ENCODE measurements at regions not wholly inside any gene's neighbourhood (a gene's known extent, or its start where the extent isn't known, plus 50 kb on each side); places are given as distances from the start of the nearest gene placed in this dataset.

DNA sequence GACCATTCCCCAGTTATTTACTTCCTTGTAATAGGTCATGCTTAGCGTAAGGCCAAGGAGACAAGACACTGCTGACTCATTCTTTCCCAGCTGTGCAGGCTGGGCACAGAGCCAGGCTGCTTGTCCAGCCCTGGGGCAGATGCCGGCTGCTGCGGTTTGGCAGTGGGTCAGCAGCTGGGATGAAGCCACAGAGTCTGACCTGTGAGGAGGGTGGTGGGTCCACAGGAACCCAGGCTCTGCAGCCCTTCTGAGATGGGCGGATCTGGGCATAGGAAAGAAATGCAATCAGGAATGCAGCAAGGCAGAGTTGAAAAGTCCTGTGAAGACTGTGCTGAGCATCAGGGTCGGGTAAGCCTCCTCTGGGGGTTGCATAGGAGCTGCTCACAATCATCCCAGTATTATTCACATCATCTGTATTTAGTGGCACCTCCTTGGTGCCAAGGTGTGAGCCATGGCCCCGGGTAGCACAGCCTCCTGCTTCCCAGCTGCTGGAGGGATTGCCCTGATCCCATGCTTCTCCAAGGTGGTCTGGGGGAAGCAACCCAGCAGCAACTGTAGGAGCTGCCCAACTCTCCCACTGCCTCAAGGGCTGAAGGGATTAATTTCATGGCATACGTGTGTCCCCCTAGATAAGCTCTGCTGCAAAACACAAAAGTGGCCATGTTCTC, 139.0 kb downstream of the DDX1 start:
- H3K4me3 ChIP-seq (ENCODE audit: low read length), result no peak overlapping the region
- no peak overlapping the region for H3K9ac ChIP-seq (ENCODE audit: low read depth, low read length)
- H3K36me3 ChIP-seq (ENCODE audit: insufficient read depth, low read length), result no peaks in the 10 kb centered on the region
- H3K27me3 ChIP-seq (ENCODE audit: insufficient read depth, low read length), result no peaks in the 10 kb centered on the region
- peaks cover 20% of the 10 kb centered on the region; the same call in 1 of the 2 replicates for H3K4me1 ChIP-seq (ENCODE audit: insufficient read depth, low read length)
- 81% methylated on average over 7 of the region's 7 CpGs for WGBS
- no peak overlapping the region for H3K27ac ChIP-seq (ENCODE audit: low read depth, low read length)
- H3K9me3 ChIP-seq (ENCODE audit: insufficient read depth, low read depth, low read length), result no peaks in the 10 kb centered on the region

GRCh38 chr2:15731213-15731888, 139.7 kb downstream of the DDX1 start:
- H3K4me1 ChIP-seq (ENCODE audit: insufficient read depth, low read length), result peaks cover 20% of the 10 kb centered on the region; the same call in 1 of the 2 replicates
- no peaks in the 10 kb centered on the region for H3K9me3 ChIP-seq (ENCODE audit: insufficient read depth, low read depth, low read length)
- no peak overlapping the region for H3K9ac ChIP-seq (ENCODE audit: low read depth, low read length)
- no peaks in the 10 kb centered on the region for H3K27me3 ChIP-seq (ENCODE audit: insufficient read depth, low read length)
- H3K4me3 ChIP-seq (ENCODE audit: low read length), result no peak overlapping the region
- no peaks in the 10 kb centered on the region for H3K36me3 ChIP-seq (ENCODE audit: insufficient read depth, low read length)
- no peak overlapping the region for H3K27ac ChIP-seq (ENCODE audit: low read depth, low read length)
- 93% methylated on average over 7 of the region's 7 CpGs for WGBS

DNA sequence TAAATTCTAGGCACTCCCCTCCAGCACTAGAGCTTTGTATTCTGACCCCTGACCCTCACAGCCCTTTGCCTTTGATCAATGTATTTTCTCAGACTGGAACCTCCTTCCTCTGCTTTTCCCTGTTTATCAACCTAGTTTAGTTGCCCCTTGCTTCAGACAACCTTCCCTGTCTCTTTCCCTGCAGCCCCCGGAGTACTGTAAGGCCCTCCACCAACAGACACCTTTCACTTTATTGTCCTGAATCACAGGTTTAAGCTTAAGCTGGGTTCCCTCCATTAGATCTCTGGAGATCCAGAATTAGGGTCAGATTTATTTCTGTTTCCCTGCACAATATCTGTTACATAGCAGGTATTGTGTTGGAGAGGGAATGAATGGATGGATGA, 140.2 kb downstream of the DDX1 start:
- Histone ChIP-seq H3K4me3 (ENCODE audit: low read length) (no peak overlapping the region), H3K9ac (ENCODE audit: low read depth, low read length) (no peak overlapping the region), H3K36me3 (ENCODE audit: insufficient read depth, low read length) (no peaks in the 10 kb centered on the region), H3K27me3 (ENCODE audit: insufficient read depth, low read length) (no peaks in the 10 kb centered on the region), H3K4me1 (ENCODE audit: insufficient read depth, low read length) (peaks cover 20% of the 10 kb centered on the region; the same call in 1 of the 2 replicates), H3K9me3 (ENCODE audit: insufficient read depth, low read depth, low read length) (no peaks in the 10 kb centered on the region), H3K27ac (ENCODE audit: low read depth, low read length) (no peak overlapping the region)
- 81% methylated on average over 1 of the region's 1 CpG for WGBS

DNA sequence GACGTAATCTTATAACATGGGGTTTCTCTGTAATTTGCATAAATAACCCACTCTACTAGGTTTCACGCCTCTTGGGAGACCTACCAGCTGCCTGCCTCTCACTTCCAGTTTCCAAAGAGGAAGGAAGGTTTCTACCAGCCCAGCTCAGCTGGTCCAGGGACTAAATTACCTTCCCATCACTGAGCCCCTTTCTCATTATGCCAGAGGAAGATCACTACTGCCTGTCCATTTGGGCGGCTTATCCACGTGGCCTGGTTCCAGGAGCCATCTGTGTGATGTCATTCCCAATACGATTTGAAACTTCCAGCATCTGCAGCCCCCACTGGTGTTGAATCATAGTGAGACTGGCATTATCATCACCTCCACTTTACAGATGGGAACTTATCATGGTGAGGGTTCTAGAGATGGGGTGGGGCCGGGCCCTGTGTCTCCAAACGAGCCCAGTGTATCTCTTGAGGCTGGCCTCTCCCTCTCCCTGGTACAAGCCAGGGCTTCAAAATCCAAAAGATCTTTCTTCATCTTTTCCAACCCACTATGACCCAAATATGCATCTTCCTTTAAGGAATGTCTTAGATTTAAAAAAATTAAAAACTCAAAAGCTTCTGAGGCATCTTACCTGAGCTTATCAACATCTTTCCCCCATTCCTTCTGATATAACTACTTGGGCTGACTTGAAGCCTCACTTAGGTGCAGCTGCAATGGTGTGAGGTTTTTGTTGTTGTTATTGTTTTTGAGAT, 140.8 kb downstream of the DDX1 start:
- Histone ChIP-seq H3K27ac (ENCODE audit: low read depth, low read length) (no peak overlapping the region), H3K36me3 (ENCODE audit: insufficient read depth, low read length) (no peaks in the 10 kb centered on the region), H3K4me3 (ENCODE audit: low read length) (no peak overlapping the region), H3K4me1 (ENCODE audit: insufficient read depth, low read length) (peaks cover 20% of the 10 kb centered on the region; the same call in 1 of the 2 replicates), H3K9ac (ENCODE audit: low read depth, low read length) (no peak overlapping the region), H3K27me3 (ENCODE audit: insufficient read depth, low read length) (no peaks in the 10 kb centered on the region), H3K9me3 (ENCODE audit: insufficient read depth, low read depth, low read length) (no peaks in the 10 kb centered on the region)
- 94% methylated on average over 7 of the region's 7 CpGs for WGBS

DNA sequence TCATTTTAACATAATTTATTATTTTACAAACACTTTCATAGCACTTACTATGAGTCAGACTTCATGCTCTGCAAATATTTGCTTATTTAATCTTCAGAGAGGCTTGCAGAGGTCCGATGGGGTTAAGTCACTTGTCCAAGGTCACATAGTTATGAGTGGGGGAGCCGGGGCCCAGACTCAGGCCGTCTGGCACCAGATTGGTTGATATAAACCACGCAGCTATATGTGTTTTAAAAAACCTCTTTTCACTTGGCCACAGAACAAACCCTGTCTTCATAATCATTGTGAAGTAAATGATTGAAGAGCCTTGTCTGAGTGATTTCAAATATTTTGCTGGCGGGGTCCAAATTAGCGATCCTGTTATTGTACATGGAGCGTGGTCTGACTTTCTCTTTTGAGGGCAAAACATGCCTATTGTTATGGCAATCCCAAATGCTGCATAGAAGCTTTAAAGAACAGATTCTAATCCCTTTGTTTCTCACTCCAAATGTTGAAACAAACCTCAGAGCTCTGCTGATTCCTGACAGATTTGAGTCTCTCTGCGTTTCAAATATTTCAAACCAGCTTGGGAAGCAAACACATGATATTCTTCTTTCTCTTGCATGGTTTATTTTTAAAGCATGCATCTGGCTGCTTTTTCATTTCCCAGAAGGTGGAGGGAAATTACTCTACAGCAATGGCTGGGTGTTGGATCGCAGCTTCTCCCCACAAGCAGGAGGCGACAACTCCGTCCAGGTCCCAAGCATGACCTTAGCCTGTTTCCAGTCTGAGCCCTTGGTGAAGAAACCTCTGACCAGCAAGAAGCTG, 142.4 kb downstream of the DDX1 start:
- Histone ChIP-seq H3K36me3 (ENCODE audit: insufficient read depth, low read length) (no peaks in the 10 kb centered on the region), H3K4me1 (ENCODE audit: insufficient read depth, low read length) (peaks cover 17% of the 10 kb centered on the region; the same call in 1 of the 2 replicates)
- WGBS, result 82% methylated on average over 10 of the region's 11 CpGs

DNA sequence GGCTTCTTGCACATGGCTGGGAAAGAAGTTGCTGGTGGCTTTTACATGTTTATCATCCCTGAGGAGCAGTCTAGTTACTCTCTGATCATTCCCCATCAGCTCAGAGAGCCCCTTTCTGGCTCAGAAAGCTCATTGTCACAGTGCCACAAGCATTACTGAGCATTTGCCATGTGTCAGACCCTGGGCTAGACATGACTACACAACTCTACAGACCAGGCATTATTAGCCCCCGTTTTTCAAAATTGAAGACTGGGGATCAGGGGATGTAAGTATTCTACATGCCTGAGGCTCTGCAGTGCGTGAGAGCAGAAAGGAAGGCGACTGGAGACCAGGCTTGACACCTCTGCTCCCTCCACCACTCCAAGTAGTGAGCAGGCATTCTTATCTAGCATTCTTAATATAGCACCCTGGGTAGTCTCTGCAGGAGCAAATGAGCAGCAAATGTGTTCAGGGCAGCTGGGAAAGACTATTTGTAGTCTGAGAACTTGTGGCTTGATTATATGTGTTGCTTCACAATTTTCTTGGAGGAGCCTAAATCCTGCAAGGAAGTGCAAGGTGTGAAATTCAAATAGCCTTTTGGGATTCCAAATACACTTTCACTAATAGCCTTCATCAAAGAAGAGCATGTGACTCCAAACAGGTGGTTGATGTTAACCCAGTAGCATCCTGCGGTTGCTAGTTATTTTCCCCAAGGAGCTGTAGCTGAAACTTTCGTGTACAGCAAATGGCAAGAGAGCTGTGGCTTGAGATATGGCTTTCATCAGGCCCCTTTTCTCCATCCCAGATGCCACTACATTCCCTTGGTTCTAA, 143.2 kb downstream of the DDX1 start:
- Histone ChIP-seq H3K9ac (ENCODE audit: low read depth, low read length) (no peak overlapping the region), H3K27me3 (ENCODE audit: insufficient read depth, low read length) (no peaks in the 10 kb centered on the region), H3K36me3 (ENCODE audit: insufficient read depth, low read length) (no peaks in the 10 kb centered on the region), H3K4me3 (ENCODE audit: low read length) (no peak overlapping the region), H3K4me1 (ENCODE audit: insufficient read depth, low read length) (peaks cover 17% of the 10 kb centered on the region; the same call in 1 of the 2 replicates), H3K9me3 (ENCODE audit: insufficient read depth, low read depth, low read length) (no peaks in the 10 kb centered on the region), H3K27ac (ENCODE audit: low read depth, low read length) (no peak overlapping the region)
- 69% methylated on average over 5 of the region's 5 CpGs for WGBS

More for the DNA sequence above, 142.4 kb downstream of the DDX1 start:
- H3K9ac ChIP-seq (ENCODE audit: low read depth, low read length), result no peak overlapping the region
- no peak overlapping the region for H3K27ac ChIP-seq (ENCODE audit: low read depth, low read length)
- no peaks in the 10 kb centered on the region for H3K27me3 ChIP-seq (ENCODE audit: insufficient read depth, low read length)
- H3K4me3 ChIP-seq (ENCODE audit: low read length), result no peak overlapping the region
- no peaks in the 10 kb centered on the region for H3K9me3 ChIP-seq (ENCODE audit: insufficient read depth, low read depth, low read length)

- Histone ChIP-seq H3K27ac (ENCODE audit: low read depth, low read length) (no peak overlapping the region), H3K36me3 (ENCODE audit: insufficient read depth, low read length) (no peaks in the 10 kb centered on the region), H3K4me3 (ENCODE audit: low read length) (no peak overlapping the region), H3K27me3 (ENCODE audit: insufficient read depth, low read length) (no peaks in the 10 kb centered on the region), H3K4me1 (ENCODE audit: insufficient read depth, low read length) (peaks cover 17% of the 10 kb centered on the region; the same call in 1 of the 2 replicates), H3K9ac (ENCODE audit: low read depth, low read length) (no peak overlapping the region), H3K9me3 (ENCODE audit: insufficient read depth, low read depth, low read length) (no peaks in the 10 kb centered on the region)
- 89% methylated on average over 6 of the region's 6 CpGs for WGBS
Measured at GRCh38 chr2:15735484-15736326, 144.0 kb downstream of the DDX1 start.

DNA sequence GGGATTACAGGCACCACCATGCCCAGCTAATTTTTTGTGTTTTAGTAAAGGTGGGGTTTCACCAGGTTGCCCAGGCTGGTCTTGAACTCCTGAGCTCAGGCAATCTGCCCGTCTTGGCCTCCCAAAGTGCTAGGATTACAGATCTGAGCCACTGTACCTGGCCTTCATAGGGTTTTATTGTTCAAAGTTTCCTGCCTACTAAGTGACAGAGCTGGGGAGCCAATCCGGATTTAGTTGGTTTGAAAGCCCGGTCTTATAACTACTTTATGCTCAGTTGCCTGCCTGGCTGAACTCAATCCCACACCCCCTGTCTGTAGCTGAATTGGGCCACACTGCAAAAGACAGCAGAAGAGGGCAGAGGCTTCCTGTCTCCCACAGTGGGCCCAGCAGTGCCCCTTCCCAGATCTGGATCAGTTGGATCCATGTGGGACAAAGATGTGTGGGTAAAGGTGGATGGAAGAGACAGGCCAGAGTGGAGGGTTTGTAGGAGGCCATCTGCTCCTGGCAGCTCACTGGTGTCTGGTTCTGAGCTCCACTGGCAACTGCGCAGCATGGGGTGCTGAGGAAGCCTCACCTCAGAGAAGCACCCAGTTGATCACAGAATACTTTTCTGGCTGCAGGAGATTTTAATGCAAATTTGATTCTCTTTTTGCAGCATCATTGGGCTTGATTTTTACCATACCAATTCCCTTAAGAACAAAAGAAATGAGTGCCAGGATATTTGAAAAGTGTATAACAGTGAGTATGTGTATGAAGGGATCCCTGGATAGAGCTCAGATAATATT, 144.9 kb downstream of the DDX1 start:
- Histone ChIP-seq H3K27ac (ENCODE audit: low read depth, low read length) (no peak overlapping the region), H3K4me3 (ENCODE audit: low read length) (no peak overlapping the region), H3K9me3 (ENCODE audit: insufficient read depth, low read depth, low read length) (0 out of 2 replicates have a peak, but pooled peaks cover 5% of the 10 kb centered on the region), H3K27me3 (ENCODE audit: insufficient read depth, low read length) (no peaks in the 10 kb centered on the region), H3K4me1 (ENCODE audit: insufficient read depth, low read length) (peaks cover 17% of the 10 kb centered on the region; the same call in 1 of the 2 replicates), H3K9ac (ENCODE audit: low read depth, low read length) (no peak overlapping the region), H3K36me3 (ENCODE audit: insufficient read depth, low read length) (no peaks in the 10 kb centered on the region)
- 95% methylated on average over 4 of the region's 4 CpGs for WGBS

Data from HUES64 (cell line).